HCT116 (cell line): ENCODE measurements at regions not wholly inside any gene's neighbourhood (a gene's known extent, or its start where the extent isn't known, plus 50 kb on each side); places are given as distances from the start of the nearest gene placed in this dataset.

Experiments
- ATAC-seq: fragments of 200-7000 bp; cut with Tn5 transposase; 2 replicates; pipeline ENCODE4 v1.9.1; 2020; ENCODE audit warnings: mild to moderate bottlenecking, moderate library complexity
- BruUV-seq: library from RNA; stranded (reverse); fragments of 400-500 nt; replicated peaks from 2 replicates; lab custom pipeline; 2021; lab: Mats Ljungman, UMichigan
- CTCF ChIA-PET: fragments of 300-600 bp; sonication (Branson Sonifier 250); formaldehyde crosslinking; loops from one replicate; lab custom pipeline; 2021; ENCODE audit warnings: antibody characterized with exemption; lab: Charles Lee
- POLR2A ChIA-PET: fragments of 300-600, 350-600 bp; sonication (Branson Sonifier 250); formaldehyde crosslinking; loops from one replicate; lab custom pipeline; 2021; ENCODE audit warnings: antibody characterized with exemption; lab: Charles Lee
- RAD21 ChIA-PET, 2 experiments: fragments of 300-600 bp; sonication (Branson Sonifier 250); formaldehyde crosslinking; loops; one replicate each; lab custom pipeline; 2023; ENCODE audit warnings: low total read pairs in 2 of 2; ENCODE audit not compliant: uncharacterized antibody in 2 of 2, unreplicated experiment in 2 of 2, low non-redundant PET in 1 of 2; lab: Charles Lee
- DNase-seq: peaks from one replicate; pipeline ENCODE4 v3.0.0-alpha.2; 2010; ENCODE audit warnings: low read depth, low spot score
- H2AFZ ChIP-seq: fragments of 200-600 bp; shearing (Covaris generic), sonication (generic); 2 replicates; pipeline ENCODE4 v1.6.1; 2017; ENCODE audit warnings: low read depth, mixed run types, mixed read lengths, antibody characterized with exemption, low read length; ENCODE audit not compliant: poor library complexity, severe bottlenecking
- H3K27ac ChIP-seq: 2 replicates; pipeline ENCODE4 v1.5.1; 2012; ENCODE audit warnings: low read depth, low read length
- H3K27me3 ChIP-seq: fragments of 200-600 bp; sonication (generic); 2 replicates; pipeline ENCODE4 v1.6.1; 2016; ENCODE audit warnings: mixed run types, low read length, mixed read lengths; ENCODE audit not compliant: insufficient read depth
- H3K36me3 ChIP-seq, 2 experiments: fragments of 200-500 bp in 1 of 2; fragments of 200-600 bp in 1 of 2; sonication (Bioruptor generic) in 1 of 2; sonication (generic) in 1 of 2; 2 replicates each; pipeline versions ENCODE4 v1.5.1 to v1.6.1; 2014 to 2016; ENCODE audit warnings: low read length in 2 of 2, inconsistent platforms in 1 of 2, mixed read lengths in 1 of 2, mixed run types in 1 of 2; ENCODE audit not compliant: insufficient read depth in 2 of 2, control insufficient read depth in 1 of 2
- H3K4me1 ChIP-seq, 2 experiments: fragments of 200-600 bp in 1 of 2; sonication (generic) in 1 of 2; 2 replicates each; pipeline versions ENCODE4 v1.5.1 to v1.6.1; 2012 to 2017; ENCODE audit warnings: low read length in 2 of 2, inconsistent platforms in 1 of 2, mild to moderate bottlenecking in 1 of 2, mixed read lengths in 1 of 2, mixed run types in 1 of 2, moderate library complexity in 1 of 2; ENCODE audit not compliant: insufficient read depth in 2 of 2, control insufficient read depth in 1 of 2
- H3K4me2 ChIP-seq: fragments of 200-600 bp; sonication (generic); 2 replicates; pipeline ENCODE4 v1.6.1; 2017; ENCODE audit warnings: mixed run types, low read length, mixed read lengths
- H3K4me3 ChIP-seq, 2 experiments: fragments of 200-600 bp in 1 of 2; sonication (generic) in 1 of 2; replicated peaks in 1 of 2; 2 replicates each; pipeline ENCODE4 v1.5.1; 2011 to 2016; ENCODE audit warnings: low read length in 2 of 2, control low read depth in 1 of 2, low read depth in 1 of 2, mild to moderate bottlenecking in 1 of 2, mixed read lengths in 1 of 2, mixed run types in 1 of 2
- H3K79me2 ChIP-seq: fragments of 200-600 bp; sonication (generic); 2 replicates; pipeline ENCODE4 v1.6.1; 2017; ENCODE audit warnings: mild to moderate bottlenecking, mixed run types, low read length, moderate library complexity, mixed read lengths; ENCODE audit not compliant: insufficient read depth
- H3K9ac ChIP-seq: fragments of 200-600 bp; sonication (generic); 2 replicates; pipeline ENCODE4 v1.6.1; 2016; ENCODE audit warnings: low read length, mixed read lengths
- H3K9me2 ChIP-seq: fragments of 200-600 bp; sonication (generic), shearing (Covaris generic); 2 replicates; pipeline ENCODE4 v1.6.1; 2017; ENCODE audit warnings: mixed run types, mild to moderate bottlenecking, moderate library complexity; ENCODE audit not compliant: insufficient read depth
- H3K9me3 ChIP-seq, 2 experiments: fragments of 200-500 bp in 1 of 2; fragments of 200-600 bp in 1 of 2; sonication (Bioruptor generic) in 1 of 2; sonication (generic) in 1 of 2; 2 replicates each; pipeline ENCODE4 v1.6.1; 2014 to 2017; ENCODE audit warnings: low read length in 2 of 2, mixed read lengths in 2 of 2, inconsistent platforms in 1 of 2, low read depth in 1 of 2, mild to moderate bottlenecking in 1 of 2, mixed run types in 1 of 2, moderate library complexity in 1 of 2; ENCODE audit not compliant: control insufficient read depth in 1 of 2, insufficient read depth in 1 of 2
- H4K20me1 ChIP-seq: fragments of 200-600 bp; sonication (generic), shearing (Covaris generic); 2 replicates; pipeline ENCODE4 v1.6.1; 2017; ENCODE audit warnings: mixed run types, mild to moderate bottlenecking, moderate library complexity; ENCODE audit not compliant: insufficient read depth
- CBX3 ChIP-seq: IDR thresholded peaks from 2 replicates; pipeline ENCODE4 v1.6.1; 2012; ENCODE audit warnings: low read depth
- EGR1 ChIP-seq: IDR thresholded peaks from 2 replicates; pipeline ENCODE4 v1.6.1; 2012; ENCODE audit warnings: low read depth
- ELF1 ChIP-seq: IDR thresholded peaks from 2 replicates; pipeline ENCODE4 v1.6.1; 2012; ENCODE audit warnings: low read depth, borderline replicate concordance
- EZH2 ChIP-seq: fragments of 200-600 bp; sonication (generic); IDR thresholded peaks from 2 replicates; pipeline ENCODE4 v1.6.1; 2017; ENCODE audit warnings: antibody characterized with exemption, mixed run types
- EZH2phosphoT487 ChIP-seq: fragments of 200-600 bp; IDR thresholded peaks from 2 replicates; pipeline ENCODE4 v1.6.1; 2018; ENCODE audit warnings: antibody characterized with exemption, borderline replicate concordance
- FOSL1 ChIP-seq: IDR thresholded peaks from 2 replicates; pipeline ENCODE4 v1.6.1; 2012; ENCODE audit warnings: low read depth
- JUND ChIP-seq: IDR thresholded peaks from 2 replicates; pipeline ENCODE4 v1.6.1; 2012
- POLR2A ChIP-seq: IDR thresholded peaks from 2 replicates; pipeline ENCODE4 v1.7.0; 2011; ENCODE audit warnings: borderline replicate concordance; ENCODE audit not compliant: insufficient read depth, insufficient read length; ENCODE audit errors: extremely low read depth
- POLR2AphosphoS5 ChIP-seq: IDR thresholded peaks from 2 replicates; pipeline ENCODE4 v1.6.1; 2011; ENCODE audit warnings: mild to moderate bottlenecking, low read depth, low read length, moderate library complexity
- RAD21 ChIP-seq: IDR thresholded peaks from 2 replicates; pipeline ENCODE4 v1.6.1; 2012; ENCODE audit warnings: low read depth, mild to moderate bottlenecking
- SP1 ChIP-seq: IDR thresholded peaks from 2 replicates; pipeline ENCODE4 v1.6.1; 2012; ENCODE audit warnings: low read depth
- SRF ChIP-seq: IDR thresholded peaks from 2 replicates; pipeline ENCODE4 v1.6.1; 2012; ENCODE audit warnings: low read depth
- YY1 ChIP-seq: IDR thresholded peaks from 2 replicates; pipeline ENCODE4 v1.6.1; 2011; ENCODE audit warnings: low read length, low read depth, moderate library complexity, mild to moderate bottlenecking; ENCODE audit not compliant: insufficient replicate concordance; ENCODE audit errors: extremely low read depth
- ZNF274 ChIP-seq: fragments of 200-500 bp; sonication (Bioruptor generic); IDR thresholded peaks from 2 replicates; pipeline ENCODE4 v1.6.1; 2014; ENCODE audit warnings: mild to moderate bottlenecking, low read depth, low read length, inconsistent platforms
- intact Hi-C: fragments of 100-400 bp; cut with micrococcal nuclease; formaldehyde crosslinking; loops from 2 replicates; pipeline ENCODE4 v1.10.0; 2022
- TF ChIP-seq, protein P1 (sequence below): IDR thresholded peaks from 2 replicates; pipeline ENCODE4 v1.6.1; 2012; ENCODE audit warnings: low read depth
- TF ChIP-seq, protein P2 (sequence below): IDR thresholded peaks from 2 replicates; pipeline ENCODE4 v1.6.1; 2012
- TF ChIP-seq, protein P3 (sequence below), 3 experiments: fragments of 200-600 bp in 1 of 3; sonication (generic) in 1 of 3; IDR thresholded peaks in 2 of 3; conservative IDR thresholded peaks in 1 of 3; 2 replicates each; pipeline ENCODE4 v1.5.1; 2012 to 2017; ENCODE audit warnings: low read depth in 2 of 3, low read length in 2 of 3, antibody characterized with exemption in 1 of 3, borderline replicate concordance in 1 of 3, control low read depth in 1 of 3, mild to moderate bottlenecking in 1 of 3, mixed read lengths in 1 of 3, mixed run types in 1 of 3, moderate library complexity in 1 of 3; ENCODE audit not compliant: insufficient read depth in 1 of 3
- TF ChIP-seq, protein P4 (sequence below): IDR thresholded peaks from 2 replicates; pipeline ENCODE4 v1.6.1; 2011; ENCODE audit warnings: mild to moderate bottlenecking, low read length, moderate library complexity; ENCODE audit not compliant: insufficient replicate concordance; ENCODE audit errors: extremely low read depth

DNA sequence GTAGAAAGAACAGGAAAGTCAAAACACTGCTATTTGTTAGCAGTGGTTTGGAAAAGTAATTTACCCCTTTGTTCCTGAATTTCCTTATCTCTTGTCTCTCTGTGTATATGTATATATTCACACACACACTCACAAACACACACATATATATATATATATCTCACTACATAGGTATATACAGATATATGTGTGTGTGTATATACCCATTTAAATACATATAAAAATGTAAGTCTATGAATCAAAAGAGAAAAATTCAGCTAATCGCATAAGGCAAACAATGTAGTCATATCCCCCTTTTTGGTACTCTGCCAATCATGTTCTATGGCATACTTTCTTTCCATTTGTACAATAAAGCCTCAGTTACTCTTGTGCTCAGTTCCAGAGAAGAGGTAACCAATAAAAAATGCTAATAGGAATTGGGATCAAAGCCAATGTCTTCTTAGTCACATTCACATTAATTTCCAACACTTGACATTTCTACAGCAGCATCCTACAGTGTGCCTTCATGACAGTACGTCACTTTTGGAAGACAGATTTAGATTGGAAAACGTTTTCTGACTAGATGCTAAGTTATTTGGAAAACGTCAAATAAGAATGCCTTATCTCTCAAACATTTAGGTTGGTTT is 94.6 kb downstream of the MC4R start:
- no peak overlapping the region for H2AFZ ChIP-seq
- no peaks in the 10 kb centered on the region for H3K9me2 ChIP-seq
- no peak for TF ChIP-seq RAD21
- TF ChIP-seq, protein P1, sequence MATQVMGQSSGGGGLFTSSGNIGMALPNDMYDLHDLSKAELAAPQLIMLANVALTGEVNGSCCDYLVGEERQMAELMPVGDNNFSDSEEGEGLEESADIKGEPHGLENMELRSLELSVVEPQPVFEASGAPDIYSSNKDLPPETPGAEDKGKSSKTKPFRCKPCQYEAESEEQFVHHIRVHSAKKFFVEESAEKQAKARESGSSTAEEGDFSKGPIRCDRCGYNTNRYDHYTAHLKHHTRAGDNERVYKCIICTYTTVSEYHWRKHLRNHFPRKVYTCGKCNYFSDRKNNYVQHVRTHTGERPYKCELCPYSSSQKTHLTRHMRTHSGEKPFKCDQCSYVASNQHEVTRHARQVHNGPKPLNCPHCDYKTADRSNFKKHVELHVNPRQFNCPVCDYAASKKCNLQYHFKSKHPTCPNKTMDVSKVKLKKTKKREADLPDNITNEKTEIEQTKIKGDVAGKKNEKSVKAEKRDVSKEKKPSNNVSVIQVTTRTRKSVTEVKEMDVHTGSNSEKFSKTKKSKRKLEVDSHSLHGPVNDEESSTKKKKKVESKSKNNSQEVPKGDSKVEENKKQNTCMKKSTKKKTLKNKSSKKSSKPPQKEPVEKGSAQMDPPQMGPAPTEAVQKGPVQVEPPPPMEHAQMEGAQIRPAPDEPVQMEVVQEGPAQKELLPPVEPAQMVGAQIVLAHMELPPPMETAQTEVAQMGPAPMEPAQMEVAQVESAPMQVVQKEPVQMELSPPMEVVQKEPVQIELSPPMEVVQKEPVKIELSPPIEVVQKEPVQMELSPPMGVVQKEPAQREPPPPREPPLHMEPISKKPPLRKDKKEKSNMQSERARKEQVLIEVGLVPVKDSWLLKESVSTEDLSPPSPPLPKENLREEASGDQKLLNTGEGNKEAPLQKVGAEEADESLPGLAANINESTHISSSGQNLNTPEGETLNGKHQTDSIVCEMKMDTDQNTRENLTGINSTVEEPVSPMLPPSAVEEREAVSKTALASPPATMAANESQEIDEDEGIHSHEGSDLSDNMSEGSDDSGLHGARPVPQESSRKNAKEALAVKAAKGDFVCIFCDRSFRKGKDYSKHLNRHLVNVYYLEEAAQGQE, result no peak
- TF ChIP-seq SRF, result no peak
- no peak for TF ChIP-seq ELF1
- TF ChIP-seq YY1, result no peak
- TF ChIP-seq EZH2, result no peak
- no peak for TF ChIP-seq JUND
- TF ChIP-seq, protein P2, sequence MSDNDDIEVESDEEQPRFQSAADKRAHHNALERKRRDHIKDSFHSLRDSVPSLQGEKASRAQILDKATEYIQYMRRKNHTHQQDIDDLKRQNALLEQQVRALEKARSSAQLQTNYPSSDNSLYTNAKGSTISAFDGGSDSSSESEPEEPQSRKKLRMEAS, result no peak
- no peak for TF ChIP-seq EZH2phosphoT487
- TF ChIP-seq POLR2AphosphoS5, result no peak
- TF ChIP-seq, protein P3, sequence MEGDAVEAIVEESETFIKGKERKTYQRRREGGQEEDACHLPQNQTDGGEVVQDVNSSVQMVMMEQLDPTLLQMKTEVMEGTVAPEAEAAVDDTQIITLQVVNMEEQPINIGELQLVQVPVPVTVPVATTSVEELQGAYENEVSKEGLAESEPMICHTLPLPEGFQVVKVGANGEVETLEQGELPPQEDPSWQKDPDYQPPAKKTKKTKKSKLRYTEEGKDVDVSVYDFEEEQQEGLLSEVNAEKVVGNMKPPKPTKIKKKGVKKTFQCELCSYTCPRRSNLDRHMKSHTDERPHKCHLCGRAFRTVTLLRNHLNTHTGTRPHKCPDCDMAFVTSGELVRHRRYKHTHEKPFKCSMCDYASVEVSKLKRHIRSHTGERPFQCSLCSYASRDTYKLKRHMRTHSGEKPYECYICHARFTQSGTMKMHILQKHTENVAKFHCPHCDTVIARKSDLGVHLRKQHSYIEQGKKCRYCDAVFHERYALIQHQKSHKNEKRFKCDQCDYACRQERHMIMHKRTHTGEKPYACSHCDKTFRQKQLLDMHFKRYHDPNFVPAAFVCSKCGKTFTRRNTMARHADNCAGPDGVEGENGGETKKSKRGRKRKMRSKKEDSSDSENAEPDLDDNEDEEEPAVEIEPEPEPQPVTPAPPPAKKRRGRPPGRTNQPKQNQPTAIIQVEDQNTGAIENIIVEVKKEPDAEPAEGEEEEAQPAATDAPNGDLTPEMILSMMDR (IDR thresholded peaks at IDR 0.05 in 2 of 3, conservative IDR thresholded peaks at IDR 0.05 in 1 of 3; ENCODE audit: borderline replicate concordance in 1 of 3, insufficient read depth in 1 of 3, low read depth in 2 of 3, low read length in 2 of 3), result no peak
- no peak for TF ChIP-seq CBX3
- TF ChIP-seq POLR2A, result no peak
- TF ChIP-seq, protein P4, sequence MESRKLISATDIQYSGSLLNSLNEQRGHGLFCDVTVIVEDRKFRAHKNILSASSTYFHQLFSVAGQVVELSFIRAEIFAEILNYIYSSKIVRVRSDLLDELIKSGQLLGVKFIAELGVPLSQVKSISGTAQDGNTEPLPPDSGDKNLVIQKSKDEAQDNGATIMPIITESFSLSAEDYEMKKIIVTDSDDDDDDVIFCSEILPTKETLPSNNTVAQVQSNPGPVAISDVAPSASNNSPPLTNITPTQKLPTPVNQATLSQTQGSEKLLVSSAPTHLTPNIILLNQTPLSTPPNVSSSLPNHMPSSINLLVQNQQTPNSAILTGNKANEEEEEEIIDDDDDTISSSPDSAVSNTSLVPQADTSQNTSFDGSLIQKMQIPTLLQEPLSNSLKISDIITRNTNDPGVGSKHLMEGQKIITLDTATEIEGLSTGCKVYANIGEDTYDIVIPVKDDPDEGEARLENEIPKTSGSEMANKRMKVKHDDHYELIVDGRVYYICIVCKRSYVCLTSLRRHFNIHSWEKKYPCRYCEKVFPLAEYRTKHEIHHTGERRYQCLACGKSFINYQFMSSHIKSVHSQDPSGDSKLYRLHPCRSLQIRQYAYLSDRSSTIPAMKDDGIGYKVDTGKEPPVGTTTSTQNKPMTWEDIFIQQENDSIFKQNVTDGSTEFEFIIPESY, result no peak
- no peak for TF ChIP-seq FOSL1
- TF ChIP-seq SP1, result no peak
- no peak for TF ChIP-seq EGR1
- no peak for TF ChIP-seq ZNF274
- no peak overlapping the region for H3K27ac ChIP-seq
- H3K36me3 ChIP-seq, result no peaks in the 10 kb centered on the region
- H3K9me3 ChIP-seq, result no peaks in the 10 kb centered on the region
- POLR2A ChIA-PET, result no interaction called here
- H4K20me1 ChIP-seq, result no peaks in the 10 kb centered on the region
- intact Hi-C loops, result no loop called here
- H3K9ac ChIP-seq, result no peak overlapping the region
- DNase-seq (no peak), ATAC-seq (no peak)
- no peaks in the 10 kb centered on the region for H3K27me3 ChIP-seq
- RAD21 ChIA-PET, result no interaction called here
- no peak overlapping the region for H3K4me2 ChIP-seq
- H3K79me2 ChIP-seq, result no peaks in the 10 kb centered on the region
- H3K4me3 ChIP-seq, result no peak overlapping the region
- BruUV-seq, result no TSS peak
- no peaks in the 10 kb centered on the region for H3K4me1 ChIP-seq
- CTCF ChIA-PET, result no interaction called here
